HEK293T (cell line): ENCODE measurements at regions not wholly inside any gene's neighbourhood (a gene's known extent, or its start where the extent isn't known, plus 50 kb on each side); places are given as distances from the start of the nearest gene placed in this dataset.

ENCODE experiments used
- BHLHE40 ChIP-seq: fragments of 450-650 bp; IDR thresholded peaks from 2 replicates; pipeline ENCODE4 v1.6.1; 2016; ENCODE audit warnings: mild to moderate bottlenecking, moderate library complexity, borderline replicate concordance
- CTBP1 ChIP-seq: fragments of 450-650 bp; IDR thresholded peaks from 2 replicates; pipeline ENCODE4 v1.6.1; 2016; ENCODE audit warnings: borderline replicate concordance
- ELF4 ChIP-seq: fragments of 450-650 bp; IDR thresholded peaks from 2 replicates; pipeline ENCODE4 v1.6.1; 2017; ENCODE audit warnings: antibody characterized with exemption
- FOXA1 ChIP-seq: fragments of 450-650 bp; IDR thresholded peaks from 2 replicates; pipeline ENCODE4 v1.6.1; 2016; ENCODE audit warnings: mild to moderate bottlenecking
- FOXK2 ChIP-seq: fragments of 450-650 bp; IDR thresholded peaks from 2 replicates; pipeline ENCODE4 v1.6.1; 2016; ENCODE audit warnings: mild to moderate bottlenecking
- FOXM1 ChIP-seq: fragments of 450-650 bp; IDR thresholded peaks from 2 replicates; pipeline ENCODE4 v1.6.1; 2017; ENCODE audit warnings: mild to moderate bottlenecking, borderline replicate concordance
- HDGF ChIP-seq: fragments of 450-650 bp; IDR thresholded peaks from 2 replicates; pipeline ENCODE4 v1.6.1; 2017; ENCODE audit warnings: antibody characterized with exemption, borderline replicate concordance
- LEF1 ChIP-seq: fragments of 450-650 bp; IDR thresholded peaks from 2 replicates; pipeline ENCODE4 v1.6.1; 2017; ENCODE audit warnings: mild to moderate bottlenecking, borderline replicate concordance
- NFRKB ChIP-seq: fragments of 450-650 bp; IDR thresholded peaks from 2 replicates; pipeline ENCODE4 v1.6.1; 2016; ENCODE audit warnings: mild to moderate bottlenecking, moderate library complexity
- SP1 ChIP-seq: fragments of 450-650 bp; IDR thresholded peaks from 2 replicates; pipeline ENCODE4 v1.6.1; 2017
- SUZ12 ChIP-seq: fragments of 450-650 bp; IDR thresholded peaks from 2 replicates; pipeline ENCODE4 v1.6.1; 2016; ENCODE audit warnings: mild to moderate bottlenecking
- TARDBP ChIP-seq: fragments of 450-650 bp; IDR thresholded peaks from 2 replicates; pipeline ENCODE4 v1.6.1; 2016

GRCh38 chrX:51215266-51215665 is 117.4 kb upstream of the NUDT10 start:
- no peak for TF ChIP-seq TARDBP
- TF ChIP-seq ELF4 = no peak
- no peak for TF ChIP-seq BHLHE40
- no peak for TF ChIP-seq SUZ12
- TF ChIP-seq FOXK2 = no peak
- no peak for TF ChIP-seq FOXM1
- no peak for TF ChIP-seq NFRKB
- no peak for TF ChIP-seq CTBP1
- no peak for TF ChIP-seq HDGF
- TF ChIP-seq FOXA1 = no peak
- no peak for TF ChIP-seq LEF1
- no peak for TF ChIP-seq SP1
